Right renal cortex interstitium (tissue), 3 donors: ENCODE measurements at regions not wholly inside any gene's neighbourhood (a gene's known extent, or its start where the extent isn't known, plus 50 kb on each side); places are given as distances from the start of the nearest gene placed in this dataset.

Experiments used
- DNase-seq, 3 donors: peaks; one replicate each; pipeline ENCODE4 v3.0.0-alpha.2; 2013; ENCODE audit warnings: low read depth in 3 of 3, low spot score in 2 of 3

GRCh38 chr12:103178366-103179080 lies 221.0 kb downstream of the ASCL1 start:
- DNase-seq, result no peak

DNA sequence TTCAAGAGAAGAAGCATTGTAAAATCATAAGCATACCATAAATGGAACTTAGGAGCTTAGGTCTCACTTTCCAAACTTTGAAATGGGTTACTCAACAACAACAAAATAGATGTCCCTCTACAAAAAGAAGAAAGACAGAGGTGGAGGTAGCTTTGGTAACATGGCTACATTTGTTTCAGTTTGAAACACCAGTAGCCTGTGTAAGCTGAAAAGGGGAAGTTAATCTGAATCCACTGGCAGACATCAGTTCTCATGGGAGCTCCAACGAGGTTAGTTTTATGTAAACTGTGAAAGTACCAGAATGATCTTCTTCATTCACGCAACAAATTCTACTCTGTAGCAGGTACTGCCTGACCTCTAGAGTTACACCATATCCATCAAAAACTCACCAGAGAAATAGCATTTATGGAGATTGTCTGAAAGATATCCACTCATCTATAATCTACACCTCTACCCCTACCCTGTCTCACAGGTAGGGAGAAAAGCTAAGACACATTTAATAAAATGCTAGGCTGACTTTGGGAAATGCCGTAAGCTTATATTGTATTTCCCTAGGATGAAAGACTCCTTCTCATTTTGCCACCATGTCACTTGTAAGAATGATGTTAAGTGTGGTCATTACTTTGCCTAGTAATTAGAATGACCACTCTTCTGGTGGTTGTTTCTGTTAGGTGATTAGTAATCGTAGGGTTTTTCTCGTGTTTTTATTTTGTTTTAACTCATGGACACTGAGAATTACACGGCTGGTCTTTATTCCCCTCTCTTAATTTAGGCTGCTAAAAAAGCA lies 224.1 kb downstream of the ASCL1 start:
- DNase-seq, result no peak

- DNase-seq, result no peak
These were observed 224.8 kb downstream of the ASCL1 start for GRCh38 chr12:103182299-103182698.

GRCh38 chr12:103196467-103196866 lies 239.0 kb downstream of the ASCL1 start:
- no peak for DNase-seq

DNA sequence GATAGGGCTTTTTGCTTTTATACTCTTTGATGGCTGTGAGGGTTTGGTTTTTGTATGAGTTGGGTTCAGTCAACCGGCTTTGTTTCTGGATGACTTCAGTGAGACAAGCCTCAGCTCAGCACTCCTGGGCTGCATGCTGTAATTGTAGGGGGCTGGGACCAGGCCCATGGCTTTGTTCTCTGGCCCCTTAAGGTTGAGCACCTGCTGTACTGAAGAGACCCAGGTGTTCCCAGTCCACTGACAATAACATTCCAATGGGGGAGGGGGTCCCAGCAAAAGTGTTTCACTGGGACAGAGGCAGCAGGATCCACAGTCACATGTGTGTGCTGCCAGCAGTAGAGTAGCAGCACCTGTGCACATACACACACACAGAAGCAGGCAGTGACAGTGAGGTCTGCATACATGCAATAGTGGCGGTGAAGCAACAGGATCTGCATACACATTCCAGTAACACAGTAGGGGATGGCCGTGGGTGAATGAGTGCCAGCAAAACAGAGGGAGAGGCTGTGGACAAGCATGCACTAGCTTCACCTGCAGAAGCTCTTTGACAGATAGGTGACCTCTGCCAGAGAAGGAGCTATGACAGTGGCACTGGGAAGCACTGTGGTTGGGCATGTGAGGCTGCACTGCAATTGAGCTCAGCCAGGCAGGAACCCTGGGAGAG lies 240.4 kb downstream of the ASCL1 start:
- DNase-seq, result no peak

GRCh38 chr12:103198499-103198898 lies 241.0 kb downstream of the ASCL1 start:
- no peak for DNase-seq

DNA sequence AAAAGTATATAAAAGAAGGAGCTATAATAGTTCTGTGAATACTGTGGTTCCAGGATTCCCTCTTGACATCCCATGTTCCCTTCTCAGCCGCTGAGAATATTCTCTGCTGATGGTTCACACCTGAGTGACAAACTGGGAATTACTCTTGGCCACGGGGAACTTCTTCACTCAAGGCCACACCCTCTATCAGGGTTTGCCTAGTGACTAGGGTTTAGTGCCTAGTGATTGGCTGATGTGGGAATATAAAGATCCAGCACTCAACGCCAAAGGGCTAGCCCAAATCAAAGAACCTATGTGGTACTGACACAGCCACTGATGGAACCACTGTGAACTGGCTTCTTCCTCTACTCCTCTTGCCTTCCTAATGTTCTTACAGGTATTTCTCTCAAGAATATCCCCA lies 248.4 kb downstream of the ASCL1 start:
- DNase-seq, result no peak

DNA sequence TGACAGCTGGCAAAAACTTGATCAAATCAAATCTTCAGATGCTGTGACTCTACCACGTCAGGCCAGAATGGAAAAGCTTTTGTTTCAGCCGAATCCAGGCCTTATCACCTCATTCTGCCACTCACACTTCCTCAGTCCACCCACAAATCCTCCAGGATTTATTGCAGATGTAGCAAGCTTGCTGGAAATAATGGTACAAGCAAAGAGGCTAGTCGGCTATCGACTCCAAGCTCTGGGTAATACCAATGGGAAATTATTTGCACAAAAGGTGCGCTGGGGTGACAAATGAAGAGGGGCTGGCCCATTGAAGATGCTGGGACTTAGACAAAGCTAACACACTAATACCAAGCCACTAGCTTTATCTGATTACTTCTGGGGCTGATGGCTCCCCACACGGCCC lies 250.5 kb downstream of the ASCL1 start:
- no peak for DNase-seq

DNA sequence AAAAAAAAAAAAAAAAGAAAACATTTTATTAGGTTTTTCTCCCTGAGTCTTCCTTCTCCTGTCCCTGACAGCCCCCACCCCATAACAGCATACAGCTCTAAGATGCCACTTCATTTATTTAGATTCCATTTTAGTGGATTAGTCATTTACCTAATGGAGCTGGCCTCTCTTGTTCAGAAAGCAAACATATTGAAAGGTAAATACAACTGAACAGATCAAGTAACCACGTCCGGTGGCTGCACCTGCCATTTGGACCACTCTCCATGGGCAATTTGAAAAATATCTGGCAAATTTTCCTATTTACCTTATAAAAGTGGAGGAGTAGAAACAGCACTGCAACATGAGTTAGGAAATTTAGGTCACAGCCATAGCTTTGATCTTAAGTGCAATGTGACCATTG lies 254.6 kb downstream of the C12orf42 start:
- no peak for DNase-seq

- DNase-seq, result no peak
These were observed 251.2 kb downstream of the C12orf42 start for GRCh38 chr12:103244596-103244995.

GRCh38 chr12:103247531-103247930 lies 248.2 kb downstream of the C12orf42 start:
- DNase-seq, result no peak

DNA sequence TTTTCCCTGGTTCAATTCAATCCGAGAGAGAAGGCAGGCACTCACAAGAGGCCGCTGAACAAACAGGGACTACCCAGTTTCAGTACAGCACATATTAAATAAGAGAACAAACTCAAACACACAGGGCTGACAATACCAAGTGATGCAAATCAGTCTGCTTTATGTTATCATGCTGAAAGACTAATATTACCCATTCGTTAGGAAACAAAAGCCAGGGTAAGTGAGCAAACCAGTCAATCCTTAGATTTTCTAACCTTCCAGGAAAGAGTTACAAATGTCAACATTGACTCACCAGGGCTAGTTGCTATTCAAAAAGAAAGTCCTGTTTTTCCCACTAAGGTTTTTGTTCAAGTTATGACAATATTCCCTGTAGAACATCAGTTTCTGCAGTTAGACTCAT lies 246.2 kb downstream of the C12orf42 start:
- no peak for DNase-seq

- DNase-seq, result no peak
These were observed 245.3 kb downstream of the C12orf42 start for GRCh38 chr12:103250487-103250886.
